A549 (cell line): ENCODE measurements at regions not wholly inside any gene's neighbourhood (a gene's known extent, or its start where the extent isn't known, plus 50 kb on each side); places are given as distances from the start of the nearest gene placed in this dataset.

Experiments used
- MAX ChIP-seq: IDR thresholded peaks from 2 replicates; pipeline ENCODE4 v1.6.1; 2012
- TF ChIP-seq, protein P1 (sequence below): fragments of >200 bp; sonication (Bioruptor Twin); formaldehyde crosslinking; IDR thresholded peaks from 3 replicates; pipeline ENCODE4 v1.5.1; 2016

DNA sequence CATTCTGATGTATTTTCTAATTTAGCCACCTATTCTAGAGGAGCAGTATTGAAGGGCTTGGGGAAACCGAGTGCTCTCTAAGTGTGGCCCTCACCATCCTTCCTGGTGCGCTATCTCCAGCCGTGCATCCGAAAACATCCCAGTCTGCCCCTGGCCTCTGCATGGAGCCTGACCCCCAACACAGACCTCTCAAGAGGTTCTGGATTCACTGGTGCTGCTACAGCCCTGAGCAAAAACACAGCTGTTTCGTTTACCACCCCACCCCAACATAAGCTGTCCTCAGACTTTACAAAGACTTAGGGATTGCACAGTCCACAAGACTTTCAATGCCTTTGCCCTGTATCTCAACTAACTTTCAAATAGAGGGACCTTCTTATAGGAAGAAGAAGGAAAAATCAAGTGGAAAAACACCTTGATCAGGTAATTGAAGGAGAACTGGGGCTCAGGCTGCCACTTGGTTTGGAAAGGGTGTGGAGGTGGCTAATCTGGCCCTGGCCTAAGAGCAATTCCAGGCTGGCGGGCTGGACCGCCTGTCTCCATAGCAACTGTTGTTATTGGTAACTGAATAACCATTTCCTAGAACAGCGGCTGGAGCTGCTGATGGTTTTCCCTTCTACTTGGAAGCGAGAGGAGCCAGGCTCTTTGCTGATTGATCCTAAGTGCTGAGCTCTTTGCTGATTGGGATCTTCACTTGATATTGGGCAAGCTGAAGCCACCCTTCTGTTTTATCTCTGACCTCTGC is 90.2 kb upstream of the TOX2 start:
- TF ChIP-seq, protein P1, sequence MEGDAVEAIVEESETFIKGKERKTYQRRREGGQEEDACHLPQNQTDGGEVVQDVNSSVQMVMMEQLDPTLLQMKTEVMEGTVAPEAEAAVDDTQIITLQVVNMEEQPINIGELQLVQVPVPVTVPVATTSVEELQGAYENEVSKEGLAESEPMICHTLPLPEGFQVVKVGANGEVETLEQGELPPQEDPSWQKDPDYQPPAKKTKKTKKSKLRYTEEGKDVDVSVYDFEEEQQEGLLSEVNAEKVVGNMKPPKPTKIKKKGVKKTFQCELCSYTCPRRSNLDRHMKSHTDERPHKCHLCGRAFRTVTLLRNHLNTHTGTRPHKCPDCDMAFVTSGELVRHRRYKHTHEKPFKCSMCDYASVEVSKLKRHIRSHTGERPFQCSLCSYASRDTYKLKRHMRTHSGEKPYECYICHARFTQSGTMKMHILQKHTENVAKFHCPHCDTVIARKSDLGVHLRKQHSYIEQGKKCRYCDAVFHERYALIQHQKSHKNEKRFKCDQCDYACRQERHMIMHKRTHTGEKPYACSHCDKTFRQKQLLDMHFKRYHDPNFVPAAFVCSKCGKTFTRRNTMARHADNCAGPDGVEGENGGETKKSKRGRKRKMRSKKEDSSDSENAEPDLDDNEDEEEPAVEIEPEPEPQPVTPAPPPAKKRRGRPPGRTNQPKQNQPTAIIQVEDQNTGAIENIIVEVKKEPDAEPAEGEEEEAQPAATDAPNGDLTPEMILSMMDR: no peak
- TF ChIP-seq MAX: no peak
